ENCODE measurements at regions not wholly inside any gene's neighbourhood (a gene's known extent, or its start where the extent isn't known, plus 50 kb on each side); places are given as distances from the start of the nearest gene placed in this dataset.

DNA sequence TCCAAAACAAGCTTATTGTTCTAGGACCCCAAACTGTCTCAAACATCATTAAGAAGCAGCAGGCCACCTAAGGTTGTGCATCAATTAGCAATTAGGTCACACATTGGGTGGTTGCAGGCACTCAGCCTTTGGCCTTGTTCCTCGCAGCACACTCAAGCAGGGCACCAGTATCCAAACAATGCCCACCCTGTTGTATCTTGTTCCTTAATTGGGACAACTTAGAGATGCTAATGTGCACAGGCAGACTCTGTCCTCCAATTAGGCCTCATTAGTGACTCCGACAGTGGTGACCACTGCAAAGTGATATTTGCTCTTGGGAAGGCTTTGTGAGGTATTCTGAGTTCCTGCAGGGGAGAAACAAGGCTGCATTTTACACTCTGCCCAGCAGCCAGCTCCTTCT is 515.1 kb upstream of the PTBP2 start:
- TF ChIP-seq CTCF (conservative IDR thresholded peaks at IDR 0.05), result no peak
- TF ChIP-seq EZH2 (IDR thresholded peaks at IDR 0.05; ENCODE audit: low read depth), result no peak

Data from PC-9 (cell line).